ENCODE measurements at regions not wholly inside any gene's neighbourhood (a gene's known extent, or its start where the extent isn't known, plus 50 kb on each side); places are given as distances from the start of the nearest gene placed in this dataset.

DNA sequence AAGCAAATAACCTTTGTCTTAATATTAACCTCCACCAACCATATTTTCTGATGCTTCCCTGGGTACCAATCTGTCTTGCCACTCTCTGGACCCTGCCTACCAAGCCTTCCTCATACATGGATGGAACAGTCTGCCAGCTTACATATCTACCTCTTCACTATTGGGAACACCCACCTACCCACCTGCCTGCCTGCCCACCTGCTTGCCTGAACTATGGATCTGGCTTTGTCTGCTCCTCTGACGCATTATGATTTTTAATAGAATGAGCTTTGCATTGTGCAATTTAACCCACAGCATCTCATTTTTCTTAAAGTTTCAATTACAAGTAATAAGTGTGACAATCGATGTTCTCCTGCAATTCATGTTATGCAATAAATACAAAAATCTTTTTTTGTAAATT is 137.9 kb upstream of the LSM8 start:
- Histone ChIP-seq H3K27ac (ENCODE audit: low read depth, low read length) (no peak overlapping the region), H3K9me3 (ENCODE audit: low read length) (no peaks in the 10 kb centered on the region), H3K36me3 (ENCODE audit: insufficient read depth, low read length) (no peaks in the 10 kb centered on the region), H3K4me3 (ENCODE audit: low read length) (no peak overlapping the region), H3K4me1 (ENCODE audit: insufficient read depth, low read length) (no peaks in the 10 kb centered on the region), H3K27me3 (ENCODE audit: insufficient read depth, low read length, poor library complexity, severe bottlenecking) (no peaks in the 10 kb centered on the region)
- H3K27ac Mint-ChIP-seq, result no peak overlapping the region
- H3K36me3 Mint-ChIP-seq, result no peaks in the 10 kb centered on the region
- DNase-seq, result no peak
- peaks cover 0 to 4% of the 10 kb centered on the region in 2 donors for H3K27me3 Mint-ChIP-seq
- CTCF ChIA-PET, result no interaction called here
- peaks cover 0 to 2% (median 0%) of the 10 kb centered on the region in 5 donors for H3K9me3 Mint-ChIP-seq
- no peak overlapping the region for H3K4me3 Mint-ChIP-seq
- POLR2A ChIA-PET, result no interaction called here
- no peaks in the 10 kb centered on the region for H3K4me1 Mint-ChIP-seq

DNA sequence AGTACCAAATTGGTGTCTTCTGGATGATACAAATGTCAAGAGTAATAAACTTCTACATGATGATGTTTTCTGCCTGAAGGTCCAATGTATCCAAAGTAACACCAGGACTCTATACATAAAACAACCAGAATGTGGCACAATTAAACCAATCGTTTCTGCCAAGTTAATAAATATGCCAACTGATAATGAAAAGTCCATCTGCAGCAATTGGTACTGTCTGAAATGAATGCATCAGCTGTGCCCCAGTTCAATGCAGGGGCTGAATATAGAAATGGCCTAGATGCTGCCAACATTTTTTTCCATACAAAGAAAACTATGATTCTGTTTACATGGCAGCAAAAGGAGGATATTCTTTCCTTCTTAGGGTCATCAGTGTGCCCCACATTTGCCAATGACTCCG is 137.2 kb upstream of the LSM8 start:
- Histone ChIP-seq H3K4me3 (ENCODE audit: low read length) (no peak overlapping the region), H3K27me3 (ENCODE audit: insufficient read depth, low read length, poor library complexity, severe bottlenecking) (no peaks in the 10 kb centered on the region), H3K9me3 (ENCODE audit: low read length) (no peaks in the 10 kb centered on the region), H3K36me3 (ENCODE audit: insufficient read depth, low read length) (no peaks in the 10 kb centered on the region), H3K27ac (ENCODE audit: low read depth, low read length) (no peak overlapping the region), H3K4me1 (ENCODE audit: insufficient read depth, low read length) (no peaks in the 10 kb centered on the region)
- Mint-ChIP-seq H3K4me3 (no peak overlapping the region), H3K27ac (no peak overlapping the region), H3K36me3 (no peaks in the 10 kb centered on the region), H3K27me3 (peaks cover 0 to 4% of the 10 kb centered on the region in 2 donors), H3K9me3 (peaks cover 0 to 2% (median 0%) of the 10 kb centered on the region in 5 donors), H3K4me1 (no peaks in the 10 kb centered on the region)
- CTCF ChIA-PET, result no interaction called here
- POLR2A ChIA-PET, result no interaction called here
- DNase-seq, result no peak

DNA sequence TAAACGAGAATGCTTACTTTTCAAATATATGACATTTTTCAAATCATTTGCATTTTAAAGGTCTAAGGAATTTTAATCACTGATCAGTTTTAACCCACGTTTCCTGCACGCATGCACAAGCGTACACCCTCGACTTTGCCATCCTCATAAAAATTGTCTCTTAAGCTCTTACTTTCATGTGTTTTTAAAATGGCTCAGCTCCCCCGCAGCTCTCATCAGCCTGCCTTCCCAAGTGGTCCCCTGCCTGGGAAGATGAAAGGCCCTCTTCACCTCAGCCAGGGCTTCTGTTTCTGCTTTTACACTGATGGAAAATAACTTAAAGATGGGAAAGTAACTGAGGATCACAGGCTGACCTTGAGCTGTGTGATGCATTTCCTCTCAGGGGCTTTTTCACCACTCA is 131.6 kb upstream of the LSM8 start:
- no peak for DNase-seq
- Mint-ChIP-seq H3K9me3 (no peaks in the 10 kb centered on the region), H3K36me3 (no peaks in the 10 kb centered on the region), H3K4me3 (no peak overlapping the region), H3K27me3 (peaks cover 0 to 3% of the 10 kb centered on the region in 2 donors), H3K4me1 (no peaks in the 10 kb centered on the region), H3K27ac (no peak overlapping the region)
- CTCF ChIA-PET, result no interaction called here
- H3K9me3 ChIP-seq (ENCODE audit: low read length), result no peaks in the 10 kb centered on the region
- POLR2A ChIA-PET, result no interaction called here
- no peaks in the 10 kb centered on the region for H3K36me3 ChIP-seq (ENCODE audit: insufficient read depth, low read length)
- no peaks in the 10 kb centered on the region for H3K27me3 ChIP-seq (ENCODE audit: insufficient read depth, low read length, poor library complexity, severe bottlenecking)
- H3K27ac ChIP-seq (ENCODE audit: low read depth, low read length), result no peak overlapping the region
- H3K4me1 ChIP-seq (ENCODE audit: insufficient read depth, low read length), result no peaks in the 10 kb centered on the region
- no peak overlapping the region for H3K4me3 ChIP-seq (ENCODE audit: low read length)

DNA sequence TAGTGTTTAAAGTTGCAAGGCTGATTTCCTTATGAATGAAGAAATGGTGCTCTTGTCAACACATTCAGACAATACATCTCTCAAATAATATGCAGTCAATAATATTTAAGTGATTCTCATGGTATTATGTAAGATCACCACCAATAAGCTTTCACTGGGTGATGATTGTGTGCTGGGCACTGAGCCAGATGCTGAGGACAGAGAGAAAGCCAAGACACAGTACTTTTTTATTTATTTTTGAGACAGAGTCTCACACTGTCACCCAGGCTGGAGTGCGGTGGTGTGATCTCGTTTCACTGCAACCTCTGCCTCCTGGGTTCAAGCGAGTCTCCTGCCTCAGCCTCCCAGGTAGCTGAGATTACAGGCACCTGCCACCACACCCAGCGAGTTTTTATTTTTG is 130.6 kb upstream of the LSM8 start:
- H3K36me3 ChIP-seq (ENCODE audit: insufficient read depth, low read length), result no peaks in the 10 kb centered on the region
- H3K4me3 ChIP-seq (ENCODE audit: low read length), result no peak overlapping the region
- no peaks in the 10 kb centered on the region for H3K9me3 ChIP-seq (ENCODE audit: low read length)
- H3K4me1 ChIP-seq (ENCODE audit: insufficient read depth, low read length), result no peaks in the 10 kb centered on the region
- no peaks in the 10 kb centered on the region for H3K36me3 Mint-ChIP-seq
- no peak overlapping the region for H3K4me3 Mint-ChIP-seq
- no peak overlapping the region for H3K27ac ChIP-seq (ENCODE audit: low read depth, low read length)
- peaks cover 0 to 3% of the 10 kb centered on the region in 2 donors for H3K27me3 Mint-ChIP-seq
- no peaks in the 10 kb centered on the region for H3K27me3 ChIP-seq (ENCODE audit: insufficient read depth, low read length, poor library complexity, severe bottlenecking)
- no peak overlapping the region for H3K27ac Mint-ChIP-seq
- peaks cover 0 to 3% (median 0%) of the 10 kb centered on the region in 5 donors for H3K9me3 Mint-ChIP-seq
- DNase-seq, result no peak
- ChIA-PET CTCF (no interaction called here), POLR2A (no interaction called here)
- no peaks in the 10 kb centered on the region for H3K4me1 Mint-ChIP-seq

DNA sequence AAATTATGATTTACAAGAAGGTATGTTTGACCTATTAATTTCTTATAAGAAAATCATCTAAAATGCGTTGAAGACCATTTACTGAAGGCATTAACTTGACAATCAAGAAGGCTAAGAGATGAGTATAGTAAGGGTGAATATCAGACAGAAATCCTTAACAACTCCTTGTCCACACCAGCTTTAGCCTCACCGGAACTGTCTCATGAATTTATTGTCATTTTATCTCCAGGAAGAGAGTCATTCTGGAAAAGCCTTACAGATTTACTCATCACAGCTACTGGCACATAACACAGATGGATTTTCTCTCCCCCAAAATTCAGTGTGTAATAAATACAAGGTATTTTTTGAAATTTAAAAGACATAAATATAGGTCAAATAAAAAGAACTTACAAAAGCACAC is 129.4 kb upstream of the LSM8 start:
- no peaks in the 10 kb centered on the region for H3K36me3 ChIP-seq (ENCODE audit: insufficient read depth, low read length)
- Mint-ChIP-seq H3K27ac (no peak overlapping the region), H3K4me3 (no peak overlapping the region), H3K9me3 (peaks cover 0 to 3% (median 0%) of the 10 kb centered on the region in 5 donors), H3K27me3 (peaks cover 0 to 3% of the 10 kb centered on the region in 2 donors), H3K36me3 (no peaks in the 10 kb centered on the region), H3K4me1 (no peaks in the 10 kb centered on the region)
- ChIA-PET CTCF (no interaction called here), POLR2A (no interaction called here)
- H3K27me3 ChIP-seq (ENCODE audit: insufficient read depth, low read length, poor library complexity, severe bottlenecking), result no peaks in the 10 kb centered on the region
- H3K4me3 ChIP-seq (ENCODE audit: low read length), result no peak overlapping the region
- H3K4me1 ChIP-seq (ENCODE audit: insufficient read depth, low read length), result no peaks in the 10 kb centered on the region
- H3K27ac ChIP-seq (ENCODE audit: low read depth, low read length), result no peak overlapping the region
- H3K9me3 ChIP-seq (ENCODE audit: low read length), result no peaks in the 10 kb centered on the region
- DNase-seq, result no peak

DNA sequence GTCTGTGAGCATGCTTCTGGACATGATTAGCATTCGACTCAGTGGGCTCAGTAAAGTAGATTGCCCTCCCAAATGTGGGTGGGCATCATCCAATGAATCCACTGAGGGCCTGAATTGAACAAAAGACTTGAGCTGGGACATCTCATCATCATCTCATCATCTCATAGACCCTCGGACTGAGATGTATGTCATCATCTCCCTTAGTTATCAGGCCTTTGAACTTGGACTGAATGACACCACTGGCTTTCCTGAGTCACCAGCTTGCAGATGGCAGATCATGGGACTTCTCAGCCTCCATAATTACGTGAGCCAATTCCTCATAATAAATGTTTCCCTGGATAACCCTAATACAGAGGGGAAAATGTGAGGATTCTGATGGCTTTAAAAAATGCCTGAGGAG is 128.3 kb upstream of the LSM8 start:
- Histone ChIP-seq H3K4me3 (ENCODE audit: low read length) (no peak overlapping the region), H3K9me3 (ENCODE audit: low read length) (no peaks in the 10 kb centered on the region), H3K27ac (ENCODE audit: low read depth, low read length) (no peak overlapping the region), H3K36me3 (ENCODE audit: insufficient read depth, low read length) (no peaks in the 10 kb centered on the region), H3K27me3 (ENCODE audit: insufficient read depth, low read length, poor library complexity, severe bottlenecking) (no peaks in the 10 kb centered on the region), H3K4me1 (ENCODE audit: insufficient read depth, low read length) (no peaks in the 10 kb centered on the region)
- H3K9me3 Mint-ChIP-seq, result peaks cover 0 to 3% (median 0%) of the 10 kb centered on the region in 5 donors
- no peak overlapping the region for H3K27ac Mint-ChIP-seq
- no peaks in the 10 kb centered on the region for H3K4me1 Mint-ChIP-seq
- no peak for DNase-seq
- H3K27me3 Mint-ChIP-seq, result peaks cover 1 to 3% of the 10 kb centered on the region in 2 donors
- H3K36me3 Mint-ChIP-seq, result no peaks in the 10 kb centered on the region
- POLR2A ChIA-PET, result no interaction called here
- CTCF ChIA-PET, result no interaction called here
- H3K4me3 Mint-ChIP-seq, result no peak overlapping the region

DNA sequence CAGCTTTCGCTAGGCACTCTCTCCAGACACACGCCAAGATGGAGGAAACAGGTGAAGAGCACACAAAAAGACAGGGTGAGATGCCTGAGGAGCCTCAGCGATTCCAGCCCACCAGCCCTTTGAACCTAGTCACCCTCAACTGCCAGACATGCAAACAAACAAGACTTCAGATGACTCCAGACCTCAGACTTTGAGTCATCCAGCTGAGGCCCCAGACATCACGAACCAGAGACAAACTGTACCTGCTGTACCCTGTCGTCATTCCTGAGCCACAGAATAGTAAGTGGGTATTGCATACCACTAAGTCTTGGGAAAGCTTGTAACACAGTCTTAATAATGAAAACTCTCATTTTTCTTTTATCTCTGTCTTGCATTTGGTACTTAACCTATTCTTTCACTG is 126.6 kb upstream of the LSM8 start:
- no peak for DNase-seq
- Mint-ChIP-seq H3K36me3 (no peaks in the 10 kb centered on the region), H3K4me1 (no peaks in the 10 kb centered on the region), H3K9me3 (peaks cover 0 to 3% (median 0%) of the 10 kb centered on the region in 5 donors), H3K27me3 (peaks cover 1 to 3% of the 10 kb centered on the region in 2 donors), H3K4me3 (no peak overlapping the region), H3K27ac (no peak overlapping the region)
- Histone ChIP-seq H3K4me1 (ENCODE audit: insufficient read depth, low read length) (no peaks in the 10 kb centered on the region), H3K27ac (ENCODE audit: low read depth, low read length) (no peak overlapping the region), H3K9me3 (ENCODE audit: low read length) (no peaks in the 10 kb centered on the region), H3K4me3 (ENCODE audit: low read length) (no peak overlapping the region), H3K27me3 (ENCODE audit: insufficient read depth, low read length, poor library complexity, severe bottlenecking) (no peaks in the 10 kb centered on the region), H3K36me3 (ENCODE audit: insufficient read depth, low read length) (no peaks in the 10 kb centered on the region)
- ChIA-PET CTCF (no interaction called here), POLR2A (no interaction called here)

DNA sequence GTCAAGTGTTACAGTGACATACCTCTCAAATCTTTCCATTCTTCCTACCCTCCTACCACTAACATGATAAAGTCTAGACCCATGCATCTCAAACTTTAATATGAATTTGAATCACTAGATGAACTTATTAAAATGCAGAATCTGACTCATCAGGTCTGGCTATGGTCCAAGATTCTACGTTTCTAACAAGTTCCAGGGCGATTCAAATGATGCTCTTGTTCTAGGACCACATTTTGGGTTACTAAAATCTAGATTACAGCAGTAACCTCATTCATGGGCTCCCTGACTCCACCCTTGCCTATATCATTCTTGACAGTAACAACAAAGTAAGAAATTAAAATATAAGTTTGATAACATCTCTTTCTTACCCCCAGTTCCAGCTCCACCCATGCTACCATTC is 124.8 kb upstream of the LSM8 start:
- Mint-ChIP-seq H3K9me3 (peaks cover 0 to 5% (median 0%) of the 10 kb centered on the region in 5 donors), H3K4me1 (no peaks in the 10 kb centered on the region), H3K27ac (no peak overlapping the region), H3K27me3 (peaks cover 0 to 1% of the 10 kb centered on the region in 2 donors), H3K36me3 (no peaks in the 10 kb centered on the region), H3K4me3 (no peak overlapping the region)
- Histone ChIP-seq H3K27me3 (ENCODE audit: insufficient read depth, low read length, poor library complexity, severe bottlenecking) (no peaks in the 10 kb centered on the region), H3K4me1 (ENCODE audit: insufficient read depth, low read length) (no peaks in the 10 kb centered on the region), H3K36me3 (ENCODE audit: insufficient read depth, low read length) (no peaks in the 10 kb centered on the region), H3K27ac (ENCODE audit: low read depth, low read length) (no peak overlapping the region), H3K4me3 (ENCODE audit: low read length) (no peak overlapping the region), H3K9me3 (ENCODE audit: low read length) (no peaks in the 10 kb centered on the region)
- POLR2A ChIA-PET, result no interaction called here
- CTCF ChIA-PET, result no interaction called here
- DNase-seq, result no peak

DNA sequence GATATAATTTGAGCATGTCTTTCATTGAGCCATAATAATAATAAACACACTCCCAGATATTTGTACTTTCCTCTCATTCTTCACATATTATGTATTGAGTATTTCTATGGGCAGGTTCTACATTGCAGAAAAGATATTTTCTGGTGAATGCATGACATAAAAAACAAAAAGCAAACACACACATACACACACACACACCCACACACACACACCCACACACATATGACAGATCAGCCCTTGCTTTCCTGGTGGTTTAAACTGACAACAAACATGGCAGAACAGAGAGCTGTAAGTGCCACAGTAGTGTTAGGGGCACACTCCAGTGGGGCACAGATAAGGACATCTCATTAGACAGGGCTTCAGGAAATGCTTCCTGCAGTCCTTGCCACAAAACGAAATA is 123.3 kb upstream of the LSM8 start:
- Mint-ChIP-seq H3K36me3 (no peaks in the 10 kb centered on the region), H3K4me1 (no peaks in the 10 kb centered on the region), H3K27ac (no peak overlapping the region), H3K9me3 (peaks cover 0 to 5% (median 0%) of the 10 kb centered on the region in 5 donors), H3K27me3 (peaks cover 0 to 1% of the 10 kb centered on the region in 2 donors), H3K4me3 (no peak overlapping the region)
- Histone ChIP-seq H3K27ac (ENCODE audit: low read depth, low read length) (no peak overlapping the region), H3K4me3 (ENCODE audit: low read length) (no peak overlapping the region), H3K27me3 (ENCODE audit: insufficient read depth, low read length, poor library complexity, severe bottlenecking) (no peaks in the 10 kb centered on the region), H3K4me1 (ENCODE audit: insufficient read depth, low read length) (no peaks in the 10 kb centered on the region), H3K36me3 (ENCODE audit: insufficient read depth, low read length) (no peaks in the 10 kb centered on the region), H3K9me3 (ENCODE audit: low read length) (no peaks in the 10 kb centered on the region)
- POLR2A ChIA-PET, result no interaction called here
- DNase-seq, result no peak
- CTCF ChIA-PET, result no interaction called here

All from CD8-positive, alpha-beta memory T cell (primary cell).